Neuronal stem cell (in vitro differentiated cells): ENCODE measurements at regions not wholly inside any gene's neighbourhood (a gene's known extent, or its start where the extent isn't known, plus 50 kb on each side); places are given as distances from the start of the nearest gene placed in this dataset.
A peak's percentile ranks its signal among the peaks of the same experiment; 100 is the strongest.

Source experiments
- DNase-seq: peaks from one replicate; pipeline ENCODE4 v3.0.0-alpha.2; 2013; ENCODE audit warnings: low spot score
- H2AFZ ChIP-seq: one replicate; pipeline ENCODE4 v1.6.1; 2013; ENCODE audit warnings: mild to moderate bottlenecking, low read length, inconsistent platforms
- H2AK5ac ChIP-seq: 2 replicates; pipeline ENCODE4 v1.6.1; 2013; ENCODE audit warnings: low read depth, mild to moderate bottlenecking, inconsistent platforms, low read length, moderate library complexity, mixed read lengths
- H2BK120ac ChIP-seq: 2 replicates; pipeline ENCODE4 v1.6.1; 2013; ENCODE audit warnings: low read depth, mild to moderate bottlenecking, inconsistent platforms, low read length, moderate library complexity, mixed read lengths
- H2BK12ac ChIP-seq: one replicate; pipeline ENCODE4 v1.6.1; 2013; ENCODE audit warnings: low read length, inconsistent platforms
- H2BK15ac ChIP-seq: 2 replicates; pipeline ENCODE4 v1.6.1; 2013; ENCODE audit warnings: mild to moderate bottlenecking, low read length, inconsistent platforms, mixed read lengths
- H2BK5ac ChIP-seq: one replicate; pipeline ENCODE4 v1.6.1; 2013; ENCODE audit warnings: inconsistent platforms, mild to moderate bottlenecking, low read length, moderate library complexity
- H3K14ac ChIP-seq: one replicate; pipeline ENCODE4 v1.6.1; 2013; ENCODE audit warnings: low read length, inconsistent platforms
- H3K18ac ChIP-seq: 2 replicates; pipeline ENCODE4 v1.6.1; 2013; ENCODE audit warnings: low read length, inconsistent platforms
- H3K23ac ChIP-seq: 2 replicates; pipeline ENCODE4 v1.6.1; 2013; ENCODE audit warnings: low read depth, mild to moderate bottlenecking, mixed read lengths, low read length, inconsistent platforms; ENCODE audit not compliant: poor library complexity
- H3K27ac ChIP-seq: replicated peaks from 3 replicates; pipeline ENCODE4 v1.5.1; 2013; ENCODE audit warnings: low read length, inconsistent platforms
- H3K27me3 ChIP-seq, 3 experiments: 2 replicates each; pipeline ENCODE4 v1.6.1; 2013; ENCODE audit warnings: low read length in 3 of 3, mild to moderate bottlenecking in 2 of 3, inconsistent platforms in 1 of 3, low read depth in 1 of 3, mixed read lengths in 1 of 3, moderate library complexity in 1 of 3; ENCODE audit not compliant: control insufficient read depth in 3 of 3, insufficient read depth in 3 of 3
- H3K36me3 ChIP-seq, 2 donors: replicated peaks in 1 of 2; 2 replicates each; pipeline ENCODE4 v1.6.1; 2013; ENCODE audit warnings: low read length in 2 of 2; ENCODE audit not compliant: control insufficient read depth in 2 of 2, insufficient read depth in 2 of 2
- H3K4ac ChIP-seq: 2 replicates; pipeline ENCODE4 v1.6.1; 2013; ENCODE audit warnings: inconsistent platforms, mild to moderate bottlenecking, low read length, moderate library complexity
- H3K4me1 ChIP-seq, 2 donors: 1 replicate in 1 of 2; 2 replicates in 1 of 2; pipeline ENCODE4 v1.6.1; 2013; ENCODE audit warnings: low read length in 2 of 2, low read depth in 1 of 2; ENCODE audit not compliant: control insufficient read depth in 2 of 2, insufficient read depth in 1 of 2
- H3K4me2 ChIP-seq: one replicate; pipeline ENCODE4 v1.6.1; 2013; ENCODE audit warnings: mild to moderate bottlenecking, low read length, inconsistent platforms; ENCODE audit not compliant: insufficient read depth, poor library complexity, severe bottlenecking
- H3K4me3 ChIP-seq, 2 donors: 2 replicates each; pipeline ENCODE4 v1.5.1; 2013; ENCODE audit warnings: low read length in 2 of 2, mild to moderate bottlenecking in 2 of 2, inconsistent platforms in 1 of 2, moderate library complexity in 1 of 2
- H3K79me1 ChIP-seq: one replicate; pipeline ENCODE4 v1.6.1; 2013; ENCODE audit warnings: low read depth, mild to moderate bottlenecking, inconsistent platforms, low read length, moderate library complexity
- H3K9ac ChIP-seq: one replicate; pipeline ENCODE4 v1.6.1; 2013; ENCODE audit warnings: mild to moderate bottlenecking, low read depth, low read length, inconsistent platforms; ENCODE audit not compliant: poor library complexity
- H3K9me3 ChIP-seq, 2 donors: replicated peaks in 1 of 2; 2 replicates each; pipeline versions ENCODE3 to v1.6.1; 2013; ENCODE audit warnings: low read length in 2 of 2, mild to moderate bottlenecking in 2 of 2, inconsistent platforms in 1 of 2, low read depth in 1 of 2, mixed read lengths in 1 of 2, moderate library complexity in 1 of 2; ENCODE audit not compliant: control insufficient read depth in 2 of 2, insufficient read depth in 1 of 2
- H4K8ac ChIP-seq: one replicate; pipeline ENCODE4 v1.6.1; 2013; ENCODE audit warnings: low read depth, mild to moderate bottlenecking, inconsistent platforms, low read length, moderate library complexity
- H4K91ac ChIP-seq: one replicate; pipeline ENCODE4 v1.6.1; 2013; ENCODE audit warnings: low read length, low read depth, mild to moderate bottlenecking, inconsistent platforms; ENCODE audit not compliant: poor library complexity
- WGBS, 2 donors: extraction: QIAGEN DNeasy Blood & Tissue Kit; methylation state at CpG; one replicate each; pipeline ENCODE4 v1.1.7; 2013; ENCODE audit warnings: missing lambda C conversion rate in 2 of 2, mixed read lengths in 1 of 2; ENCODE audit not compliant: insufficient read length in 2 of 2, insufficient replicate concordance in 1 of 2; ENCODE audit errors: extremely low coverage in 2 of 2; 5-methylcytosine and 5-hydroxymethylcytosine counted together

DNA sequence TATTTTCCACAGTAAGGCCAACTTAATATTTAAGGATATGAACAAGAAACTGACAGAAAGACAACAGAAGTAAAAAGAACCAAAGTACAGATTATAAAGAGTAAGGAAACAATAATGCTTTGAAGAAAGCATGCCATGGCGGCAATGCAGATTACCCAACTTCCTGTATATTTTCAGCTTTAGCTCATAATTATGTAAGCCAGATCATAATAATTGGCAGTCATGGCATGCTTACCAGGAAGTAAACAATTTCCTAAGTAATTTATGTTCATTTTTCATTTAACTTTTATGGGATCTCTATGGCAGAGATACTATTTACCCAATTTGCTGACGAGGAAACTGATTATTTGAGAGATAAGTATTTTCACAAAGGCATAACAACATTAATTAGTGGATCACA lies 988.7 kb downstream of the HACE1 start:
- peak overlapping the region; percentile 76 for H2AFZ ChIP-seq
- no peaks in the 10 kb centered on the region for H3K79me1 ChIP-seq
- no peak overlapping the region for H4K8ac ChIP-seq
- H3K4ac ChIP-seq, result no peak overlapping the region
- no peak for DNase-seq
- H3K4me3 ChIP-seq, result no peak overlapping the region
- no peak overlapping the region for H4K91ac ChIP-seq
- no peak overlapping the region for H2BK5ac ChIP-seq
- H3K27ac ChIP-seq, result no peak overlapping the region
- H3K14ac ChIP-seq, result no peak overlapping the region
- H3K36me3 ChIP-seq, result no peaks in the 10 kb centered on the region
- H2BK12ac ChIP-seq, result no peak overlapping the region
- H3K4me2 ChIP-seq, result no peak overlapping the region
- no peak overlapping the region for H2BK120ac ChIP-seq
- H3K27me3 ChIP-seq, result no peaks in the 10 kb centered on the region
- no peak overlapping the region for H3K9ac ChIP-seq
- H3K18ac ChIP-seq, result no peak overlapping the region
- no peak overlapping the region for H2AK5ac ChIP-seq
- H3K23ac ChIP-seq, result no peak overlapping the region
- no peaks in the 10 kb centered on the region for H3K9me3 ChIP-seq
- peaks cover 2 to 34% of the 10 kb centered on the region in 2 donors for H3K4me1 ChIP-seq
- no peak overlapping the region for H2BK15ac ChIP-seq
- no CpG with 5 or more reads among the region's 2 CpGs for WGBS, 2 donors

DNA sequence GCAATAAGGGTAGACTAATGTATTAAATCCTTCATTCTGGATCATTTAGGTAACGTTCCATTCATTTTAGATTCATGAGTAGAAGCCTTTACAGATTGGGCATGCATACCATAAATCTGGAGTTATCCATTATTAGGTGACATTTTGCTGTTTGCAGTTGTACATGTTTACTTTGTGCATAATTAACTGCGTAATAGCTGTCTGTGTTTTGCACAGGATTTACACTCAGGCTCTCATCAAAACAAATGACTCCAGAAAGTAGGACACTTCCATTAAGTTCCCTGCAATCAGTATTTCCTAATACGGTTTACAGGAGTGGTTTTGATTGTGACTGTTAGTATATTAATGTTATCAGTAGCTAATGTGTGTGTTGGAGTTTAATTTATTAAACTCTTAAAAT lies 997.4 kb downstream of the HACE1 start:
- peak overlapping the region; percentile 39 for H2AFZ ChIP-seq
- H3K27me3 ChIP-seq, result no peaks in the 10 kb centered on the region
- H2BK12ac ChIP-seq, result no peak overlapping the region
- no peak overlapping the region for H3K4ac ChIP-seq
- no peaks in the 10 kb centered on the region for H3K9me3 ChIP-seq
- H3K36me3 ChIP-seq, result no peaks in the 10 kb centered on the region
- no peaks in the 10 kb centered on the region for H3K79me1 ChIP-seq
- no peak overlapping the region for H2BK5ac ChIP-seq
- no peak overlapping the region for H4K91ac ChIP-seq
- no CpG with 5 or more reads among the region's 3 CpGs for WGBS, 2 donors
- H2AK5ac ChIP-seq, result no peak overlapping the region
- H3K18ac ChIP-seq, result no peak overlapping the region
- H3K14ac ChIP-seq, result no peak overlapping the region
- H4K8ac ChIP-seq, result no peak overlapping the region
- no peak overlapping the region for H3K4me3 ChIP-seq
- H2BK15ac ChIP-seq, result no peak overlapping the region
- H2BK120ac ChIP-seq, result no peak overlapping the region
- H3K9ac ChIP-seq, result no peak overlapping the region
- H3K4me1 ChIP-seq, result peaks cover 0 to 5% of the 10 kb centered on the region in 2 donors
- no peak overlapping the region for H3K4me2 ChIP-seq
- no peak overlapping the region for H3K27ac ChIP-seq
- DNase-seq, result no peak
- no peak overlapping the region for H3K23ac ChIP-seq

- no peaks in the 10 kb centered on the region for H3K27me3 ChIP-seq
- no CpG with 5 or more reads among the region's 2 CpGs for WGBS, 2 donors
Measured at GRCh38 chr6:103858003-103858402, 1001.7 kb downstream of the HACE1 start.

DNA sequence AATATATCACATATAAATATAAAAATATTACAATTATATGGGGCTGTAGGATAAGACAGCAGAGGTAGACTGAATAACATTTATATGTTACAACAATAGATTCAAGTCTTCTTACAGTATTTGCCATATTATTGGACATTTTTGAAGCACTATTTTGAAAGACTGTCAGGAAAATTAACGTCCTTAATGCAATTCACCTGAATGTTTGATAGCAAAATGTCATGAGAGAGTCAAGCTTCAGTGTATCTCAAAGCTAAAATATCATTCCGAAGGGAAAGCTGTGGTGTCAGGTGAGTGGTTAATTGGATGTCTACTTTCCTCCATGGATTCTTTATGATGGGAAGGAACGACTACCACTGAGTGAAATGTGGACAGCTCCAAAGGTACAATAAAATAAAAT lies 1004.0 kb downstream of the HACE1 start:
- Histone ChIP-seq H3K27ac (no peak overlapping the region), H3K9ac (no peak overlapping the region), H2BK120ac (no peak overlapping the region), H3K27me3 (no peaks in the 10 kb centered on the region), H2AK5ac (no peak overlapping the region), H2BK12ac (no peak overlapping the region), H2BK5ac (no peak overlapping the region), H3K79me1 (no peaks in the 10 kb centered on the region), H3K4me2 (no peak overlapping the region), H3K36me3 (no peaks in the 10 kb centered on the region), H3K9me3 (no peaks in the 10 kb centered on the region), H3K14ac (no peak overlapping the region), H3K4me1 (no peaks in the 10 kb centered on the region), H2BK15ac (no peak overlapping the region), H3K18ac (no peak overlapping the region), H3K4me3 (no peak overlapping the region), H2AFZ (no peak overlapping the region), H3K23ac (no peak overlapping the region), H3K4ac (no peak overlapping the region), H4K91ac (no peak overlapping the region), H4K8ac (no peak overlapping the region)
- DNase-seq, result no peak
- WGBS, 2 donors, result no CpG with 5 or more reads among the region's 3 CpGs

More at GRCh38 chr6:103858003-103858402, 1001.7 kb downstream of the HACE1 start:
- H3K36me3 ChIP-seq, result no peaks in the 10 kb centered on the region
- H3K4me3 ChIP-seq, result no peak overlapping the region
- no peak overlapping the region for H2BK15ac ChIP-seq
- peak overlapping the region; percentile 24 for H2AFZ ChIP-seq
- no peaks in the 10 kb centered on the region for H3K9me3 ChIP-seq
- no peak overlapping the region for H2BK12ac ChIP-seq
- H3K4ac ChIP-seq, result no peak overlapping the region
- H3K18ac ChIP-seq, result no peak overlapping the region
- no peak for DNase-seq
- no peak overlapping the region for H3K9ac ChIP-seq
- H4K8ac ChIP-seq, result no peak overlapping the region
- H2BK120ac ChIP-seq, result no peak overlapping the region
- H3K27ac ChIP-seq, result no peak overlapping the region
- H3K4me1 ChIP-seq, result peaks cover 0 to 5% of the 10 kb centered on the region in 2 donors
- H4K91ac ChIP-seq, result no peak overlapping the region
- H3K23ac ChIP-seq, result no peak overlapping the region
- H2BK5ac ChIP-seq, result no peak overlapping the region
- no peaks in the 10 kb centered on the region for H3K79me1 ChIP-seq
- no peak overlapping the region for H2AK5ac ChIP-seq
- H3K4me2 ChIP-seq, result no peak overlapping the region
- no peak overlapping the region for H3K14ac ChIP-seq
